GM21717 (cell line): ENCODE measurements at regions not wholly inside any gene's neighbourhood (a gene's known extent, or its start where the extent isn't known, plus 50 kb on each side); places are given as distances from the start of the nearest gene placed in this dataset.

ENCODE experiments used
- ATAC-seq: cut with Tn5 transposase; IDR thresholded peaks from one replicate; pipeline ENCODE4 v1.9.1; 2021; ENCODE audit warnings: mild to moderate bottlenecking, moderate library complexity; ENCODE audit not compliant: unreplicated experiment

DNA sequence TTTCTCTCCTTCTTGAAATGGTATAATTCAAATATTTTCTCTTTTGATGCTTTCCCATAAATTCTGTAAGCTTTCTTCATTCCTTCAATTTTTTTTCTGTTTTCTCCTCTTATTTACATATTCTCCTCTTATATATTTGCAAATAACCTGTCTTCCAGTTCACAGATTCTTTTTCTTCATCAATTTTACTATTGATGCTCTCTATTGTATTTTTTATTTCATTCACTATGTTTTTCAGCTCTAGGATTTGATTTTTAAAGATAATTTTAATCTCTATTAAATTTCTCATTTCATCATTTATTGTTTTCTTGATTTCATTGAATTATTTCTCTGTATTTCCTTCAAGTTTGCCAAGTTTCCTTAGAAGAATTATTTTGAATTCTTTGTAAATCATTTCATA is 54.0 kb upstream of the PRPS1L1 start:
- no peak for ATAC-seq

DNA sequence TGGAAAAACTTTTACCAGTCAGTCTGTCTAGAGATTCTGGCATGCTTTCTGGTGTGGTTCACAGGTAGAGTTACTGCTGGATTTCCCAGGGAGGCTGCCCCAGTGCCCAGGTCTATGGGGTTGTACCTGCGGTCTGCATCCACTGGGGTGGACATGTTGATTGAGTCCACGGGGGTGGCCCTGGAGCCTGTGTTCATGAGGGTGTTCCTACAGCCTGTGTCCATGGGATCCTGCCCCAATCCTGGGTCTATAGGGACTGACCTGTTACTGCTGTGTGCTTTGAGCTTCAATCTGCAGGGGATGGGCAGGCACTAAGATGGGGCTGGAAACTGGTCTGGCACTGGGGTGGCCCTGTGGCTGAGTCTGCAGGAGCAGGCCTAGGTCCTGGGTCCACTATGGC is 54.5 kb upstream of the PRPS1L1 start:
- no peak for ATAC-seq

DNA sequence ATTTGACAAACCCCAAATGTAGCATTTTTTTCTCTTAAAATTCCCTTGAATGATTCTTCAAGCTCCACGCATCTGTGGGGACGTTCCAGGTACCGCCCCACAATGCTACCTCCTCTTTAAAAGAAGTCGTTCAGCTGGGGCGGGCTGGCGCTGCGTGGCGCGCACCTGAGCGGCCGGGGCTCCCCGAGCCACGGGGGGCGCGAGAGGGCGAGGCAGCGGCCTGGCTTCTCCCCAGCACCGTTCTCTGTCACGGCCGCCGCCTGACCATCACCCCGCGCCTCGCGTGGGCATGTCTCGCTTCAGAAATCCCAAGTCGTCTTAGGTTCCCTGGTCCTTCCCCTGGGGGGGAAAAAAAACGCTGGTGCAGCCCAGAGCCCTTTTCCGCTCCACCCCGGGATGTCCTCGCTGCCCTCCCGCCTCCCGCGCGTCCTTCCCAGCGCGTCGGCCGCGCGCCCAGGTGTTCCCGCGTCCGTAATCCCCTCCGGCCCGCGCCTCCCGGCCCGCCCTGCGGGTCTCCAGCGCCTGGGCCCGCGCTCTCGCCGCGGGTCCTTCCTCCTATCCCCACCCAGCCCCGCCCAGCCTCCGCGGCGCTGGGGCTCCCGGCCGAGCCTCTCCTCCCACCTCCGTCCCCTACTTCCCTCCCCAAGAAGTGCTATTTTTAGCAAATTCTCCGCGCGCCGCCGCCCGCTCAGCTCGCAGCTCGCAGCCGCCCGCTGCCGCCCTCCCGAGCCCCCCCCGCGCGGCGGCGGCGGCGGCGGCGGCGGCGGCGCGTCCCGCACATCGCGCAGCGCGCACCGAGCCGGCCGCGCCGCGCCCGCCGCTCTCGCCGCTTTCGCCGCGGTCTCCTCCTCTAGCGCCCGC is 58.7 kb upstream of the PRPS1L1 start:
- ATAC-seq = no peak

- no peak for ATAC-seq
These were observed 59.5 kb upstream of the PRPS1L1 start for GRCh38 chr7:18087026-18087686.

GRCh38 chr7:18087687-18088078 is 60.0 kb upstream of the PRPS1L1 start:
- ATAC-seq = no peak

DNA sequence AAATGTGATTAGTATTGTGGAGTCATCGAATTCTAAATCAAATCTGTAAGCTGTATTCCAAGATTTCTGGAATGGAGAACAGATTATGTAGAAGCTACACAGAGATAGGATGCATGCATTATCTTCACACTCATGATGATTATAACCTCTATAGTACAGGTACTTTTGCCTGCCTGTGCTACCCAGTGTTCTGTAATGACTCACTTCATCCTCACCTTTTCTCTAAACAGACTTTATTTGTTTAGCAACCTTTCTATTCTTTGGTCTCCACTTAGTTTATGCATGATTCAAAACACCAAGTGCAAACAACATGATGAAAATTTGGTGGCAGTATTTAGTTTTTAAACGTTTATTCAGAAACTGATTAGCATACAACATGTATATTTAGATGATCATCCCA is 68.4 kb upstream of the PRPS1L1 start:
- ATAC-seq = no peak

DNA sequence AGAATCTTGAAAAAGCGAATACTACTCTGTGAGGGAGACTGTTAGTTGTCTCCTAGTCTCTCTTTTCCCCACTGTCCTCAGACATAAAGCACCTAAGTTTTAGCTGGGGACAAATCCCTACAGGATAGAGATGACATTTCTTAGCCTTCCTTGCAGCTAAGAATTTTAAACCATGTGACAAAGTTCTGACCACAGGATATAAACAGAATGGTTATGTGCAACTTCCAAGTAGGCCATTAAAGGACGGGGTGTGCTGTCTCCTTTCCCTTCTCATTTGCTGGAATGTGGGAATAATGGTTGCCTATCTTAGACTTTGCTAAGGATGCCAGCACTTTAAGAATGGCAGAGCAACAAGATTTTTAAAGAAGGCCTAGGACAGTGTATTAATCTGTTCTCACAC is 74.9 kb upstream of the PRPS1L1 start:
- no peak for ATAC-seq

DNA sequence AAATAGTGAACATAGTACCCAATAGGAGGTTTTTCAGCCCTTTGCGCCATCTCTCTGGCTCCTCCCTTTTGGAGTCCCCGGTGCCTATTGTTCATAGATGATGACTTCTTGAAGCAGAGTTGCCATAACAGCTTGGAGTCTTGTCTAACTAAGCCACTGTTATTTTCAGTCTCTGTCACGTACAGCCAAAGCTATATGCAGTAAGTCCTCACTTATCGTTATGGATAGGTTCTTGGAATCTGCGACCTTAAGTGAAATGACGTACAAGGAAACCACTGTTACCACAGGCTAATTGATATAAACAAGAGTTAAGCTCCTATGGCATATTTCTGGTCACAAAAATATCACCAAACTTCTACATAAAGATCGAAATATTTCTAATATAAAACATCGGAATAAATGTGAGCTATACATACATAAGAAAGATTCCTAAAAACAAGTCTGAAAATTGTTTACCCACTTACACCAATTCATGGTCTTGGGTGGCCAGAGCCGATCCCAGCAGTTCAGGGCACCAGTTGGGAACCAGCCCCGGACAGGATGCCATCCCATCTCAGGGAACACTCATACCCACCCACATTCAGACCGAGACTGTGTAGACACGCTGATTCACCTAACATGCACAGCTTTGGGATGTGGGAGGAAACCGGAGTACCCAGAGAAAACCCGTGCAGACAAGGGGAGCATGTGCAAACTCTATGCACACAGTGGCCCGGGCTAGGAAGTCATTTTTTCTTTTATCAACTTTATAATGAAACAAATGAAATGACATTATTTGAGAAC is 76.0 kb upstream of the PRPS1L1 start:
- no peak for ATAC-seq

DNA sequence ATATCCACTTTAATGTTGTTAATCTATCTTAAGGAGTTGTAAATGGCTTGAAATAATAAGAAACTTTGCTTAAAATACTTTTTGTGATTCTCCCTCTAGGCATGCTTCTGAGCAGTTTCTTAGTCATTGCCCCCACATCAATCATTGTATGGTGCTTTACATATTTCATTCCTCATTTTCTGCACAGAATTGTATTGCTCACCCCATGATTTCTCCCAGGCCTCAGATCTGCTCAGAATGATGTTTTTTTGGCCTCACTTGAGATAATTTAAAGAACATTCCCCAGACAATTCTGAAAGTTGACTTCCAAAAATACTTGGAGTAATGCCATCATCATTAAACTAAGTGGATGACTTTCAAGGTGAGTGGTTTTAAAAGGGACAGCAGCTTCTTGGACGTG is 82.1 kb upstream of the PRPS1L1 start:
- ATAC-seq = no peak

DNA sequence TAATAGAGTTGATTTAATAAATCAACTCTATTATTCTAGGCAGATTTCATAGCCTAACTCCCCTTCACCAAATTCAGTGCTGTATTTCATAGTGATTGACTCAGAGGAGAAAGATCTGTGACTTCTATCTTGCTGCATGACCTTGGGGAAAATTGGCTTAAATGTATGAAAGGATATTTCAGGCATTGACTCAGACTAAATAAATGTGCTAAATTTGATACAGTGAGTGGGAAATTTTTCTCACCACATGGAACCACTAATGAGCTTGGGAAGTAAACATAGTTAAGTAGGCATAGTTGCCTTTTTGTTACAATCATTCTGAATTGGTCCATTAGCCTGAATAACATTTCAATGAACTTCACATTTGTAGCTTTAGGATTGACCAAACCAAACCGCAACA is 89.0 kb upstream of the PRPS1L1 start:
- no peak for ATAC-seq

GRCh38 chr7:18117482-18117881 is 89.8 kb upstream of the PRPS1L1 start:
- no peak for ATAC-seq

DNA sequence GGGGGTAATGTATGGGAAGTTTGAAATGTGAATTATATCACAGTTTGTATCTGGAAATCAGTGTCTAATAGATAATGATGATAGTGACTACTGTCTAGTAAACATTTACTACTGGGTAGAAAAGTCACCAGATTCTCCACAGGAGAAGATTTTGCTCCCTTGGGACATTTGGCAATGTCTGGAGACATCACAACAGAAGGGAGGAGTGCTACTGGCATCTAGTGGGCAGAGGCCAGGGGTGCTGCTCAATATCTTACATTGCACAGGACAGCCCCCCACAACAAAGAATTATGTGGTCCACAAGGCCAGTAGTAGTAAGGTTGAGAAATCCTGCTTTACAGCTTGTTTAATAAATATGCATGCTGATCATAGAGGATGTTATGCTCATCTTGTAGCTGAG is 92.3 kb upstream of the PRPS1L1 start:
- no peak for ATAC-seq

GRCh38 chr7:18123508-18124239 is 96.0 kb upstream of the PRPS1L1 start:
- ATAC-seq = no peak

DNA sequence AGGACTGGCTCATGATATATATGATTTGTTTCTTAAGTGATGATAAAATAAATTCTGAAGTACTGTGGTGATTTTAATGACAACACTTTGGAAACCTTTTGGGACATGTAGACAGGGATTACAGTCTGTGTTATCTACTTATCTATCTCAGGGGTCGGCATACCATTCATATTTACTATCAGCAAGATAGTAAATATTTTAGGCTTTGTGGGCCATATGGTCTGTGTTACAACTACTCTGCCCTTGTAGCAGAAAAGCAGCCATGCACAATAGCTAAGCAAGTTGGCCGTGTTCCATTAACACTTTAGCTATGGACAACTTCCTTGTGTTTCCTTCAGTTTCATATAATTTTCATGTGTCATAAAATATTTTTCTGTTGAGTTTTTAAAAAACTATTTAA is 97.8 kb upstream of the PRPS1L1 start:
- ATAC-seq = no peak

DNA sequence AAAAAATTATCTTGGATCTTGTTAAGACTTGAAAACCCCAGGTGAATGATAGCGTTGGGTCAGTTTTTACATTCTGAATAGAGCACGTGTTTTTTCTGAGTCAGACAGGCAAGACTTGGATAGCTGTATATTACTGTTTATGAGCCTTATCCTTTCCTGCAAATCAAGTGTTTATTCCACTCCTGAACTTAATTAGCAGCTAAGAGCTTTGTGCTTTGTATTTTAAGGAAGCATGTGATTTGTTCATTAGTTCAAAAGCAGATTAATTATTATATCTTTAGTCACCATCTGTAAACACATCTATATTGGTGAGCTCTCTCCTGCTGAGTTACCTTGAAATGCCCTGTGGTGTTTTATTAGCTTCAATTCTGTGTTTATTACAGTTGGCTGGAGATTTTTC is 98.6 kb upstream of the PRPS1L1 start:
- ATAC-seq = no peak

- no peak for ATAC-seq
These were observed 101.2 kb upstream of the PRPS1L1 start for GRCh38 chr7:18128846-18129245.

- no peak for ATAC-seq
These were observed 105.2 kb upstream of the PRPS1L1 start for GRCh38 chr7:18132811-18133210.

DNA sequence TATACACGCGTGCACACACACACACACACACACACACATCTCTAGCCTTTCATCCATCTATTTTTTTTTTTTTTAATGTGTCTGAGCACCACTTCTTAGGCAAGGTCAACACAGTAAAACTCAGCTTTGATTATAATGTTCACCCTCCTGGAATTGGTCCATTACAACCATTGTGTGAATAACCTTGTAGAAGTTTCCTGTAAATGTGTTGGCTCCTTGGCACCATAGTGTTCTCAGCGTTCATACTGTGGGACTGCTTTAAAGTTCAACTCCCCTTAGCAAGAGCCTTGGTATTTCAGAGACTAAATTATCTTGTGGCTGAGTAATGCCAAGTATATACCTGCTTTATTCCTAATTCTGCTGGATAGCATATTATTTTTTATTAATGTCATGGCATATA is 106.3 kb upstream of the PRPS1L1 start:
- ATAC-seq = no peak

DNA sequence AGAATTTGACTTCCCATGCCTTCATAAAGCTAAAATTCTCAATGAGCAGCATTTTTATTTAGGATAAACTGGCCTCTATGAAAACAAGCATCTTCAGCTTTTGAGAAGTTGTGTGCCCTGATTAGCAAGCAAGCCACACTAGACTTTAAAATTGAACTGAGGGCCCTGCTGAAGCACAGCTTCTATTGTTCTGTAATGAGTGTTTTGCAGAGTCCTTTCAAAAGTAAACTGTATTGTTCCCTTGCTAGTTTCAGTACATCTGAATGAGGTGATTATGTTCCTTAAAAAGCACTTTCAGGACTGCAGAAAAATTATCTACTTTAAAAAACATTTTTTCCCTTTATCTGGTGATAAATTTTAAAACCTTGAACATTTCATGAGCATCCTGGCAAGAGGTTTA is 113.3 kb upstream of the PRPS1L1 start:
- ATAC-seq = no peak

DNA sequence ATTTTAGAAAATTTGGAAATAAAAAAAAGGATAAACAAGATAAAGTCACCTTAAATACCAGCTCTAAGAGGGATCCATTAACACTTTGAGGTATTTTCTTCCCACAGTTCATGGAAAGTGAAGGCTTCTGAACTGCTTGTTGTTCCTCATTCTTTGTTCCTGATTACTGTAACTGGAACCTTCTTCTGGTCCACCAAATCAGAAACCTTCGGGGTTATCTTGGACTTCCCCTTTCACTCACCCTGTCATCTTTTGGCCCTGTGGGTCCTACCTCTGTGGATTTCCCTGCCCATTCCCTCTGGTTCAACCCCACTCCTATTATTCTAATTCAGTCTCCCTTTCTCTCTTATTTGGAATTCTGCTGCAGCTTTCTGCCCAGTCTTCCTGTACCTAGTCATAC is 116.5 kb upstream of the PRPS1L1 start:
- ATAC-seq = peak; percentile 72

DNA sequence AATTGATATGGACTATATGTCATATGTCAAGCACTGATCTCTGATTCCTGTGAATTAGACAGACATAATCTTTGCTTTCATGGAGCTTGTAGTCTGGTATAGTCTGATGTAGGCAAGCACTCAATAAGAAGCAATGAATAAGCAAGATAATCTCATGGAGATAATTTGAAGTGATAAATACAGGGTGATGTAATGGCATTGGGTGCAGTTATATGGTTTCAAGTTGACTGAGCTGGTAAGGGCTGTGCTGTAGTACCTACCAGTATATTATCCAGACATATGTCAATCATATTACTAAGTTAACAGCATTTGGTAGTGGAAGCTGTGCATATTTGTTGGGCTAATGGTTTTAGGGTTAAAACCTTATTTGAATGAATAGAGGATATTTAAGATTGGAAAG is 117.5 kb upstream of the PRPS1L1 start:
- ATAC-seq = no peak
